Activated CD4-positive, CD25-positive, alpha-beta regulatory T cell treated with anti-CD3 and anti-CD28 coated beads, Interleukin-2, amount 50 U/mL, for 72 hours (primary cell): ENCODE measurements at regions not wholly inside any gene's neighbourhood (a gene's known extent, or its start where the extent isn't known, plus 50 kb on each side); places are given as distances from the start of the nearest gene placed in this dataset.
"Not testable (repeated sequence)": the region's sequence is repeated elsewhere in the genome, so short reads cannot be mapped to it uniquely, and the experiment has no call there.

Experiments used
- DNase-seq: peaks from one replicate; pipeline ENCODE4 v3.0.0; 2021

- DNase-seq: no peak
These were observed 80.8 kb downstream of the C21orf91 start for GRCh38 chr21:17738176-17738953.

- DNase-seq: no peak
These were observed 83.1 kb downstream of the C21orf91 start for GRCh38 chr21:17736072-17736471.

- DNase-seq: no peak
These were observed 85.9 kb downstream of the C21orf91 start for GRCh38 chr21:17733209-17733608.

- DNase-seq: no peak
These were observed 86.8 kb downstream of the C21orf91 start for GRCh38 chr21:17732306-17732705.

GRCh38 chr21:17731554-17731953 is 87.6 kb downstream of the C21orf91 start:
- DNase-seq: no peak

- no peak for DNase-seq
These were observed 88.4 kb downstream of the C21orf91 start for GRCh38 chr21:17730782-17731181.

GRCh38 chr21:17729455-17729854 is 89.7 kb downstream of the C21orf91 start:
- no peak for DNase-seq

GRCh38 chr21:17727361-17727760 is 91.8 kb downstream of the C21orf91 start:
- no peak for DNase-seq

GRCh38 chr21:17726047-17726829 is 92.9 kb downstream of the C21orf91 start:
- DNase-seq: no peak

- no peak for DNase-seq
These were observed 93.8 kb downstream of the C21orf91 start for GRCh38 chr21:17725339-17725738.

GRCh38 chr21:17712887-17713286 is 100.2 kb upstream of the BTG3 start:
- no peak for DNase-seq

GRCh38 chr21:17711896-17712295 is 99.2 kb upstream of the BTG3 start:
- no peak for DNase-seq

GRCh38 chr21:17709266-17709611 is 96.5 kb upstream of the BTG3 start:
- no peak for DNase-seq

- no peak for DNase-seq
These were observed 96.0 kb upstream of the BTG3 start for GRCh38 chr21:17708522-17709265.

GRCh38 chr21:17699524-17700189 is 87.0 kb upstream of the BTG3 start:
- no peak for DNase-seq

GRCh38 chr21:17697473-17697872 is 84.8 kb upstream of the BTG3 start:
- DNase-seq: no peak

GRCh38 chr21:17694416-17694815 is 81.7 kb upstream of the BTG3 start:
- not testable (repeated sequence) for DNase-seq

GRCh38 chr21:17693801-17694200 is 81.1 kb upstream of the BTG3 start:
- DNase-seq: no peak

GRCh38 chr21:17690078-17690494 is 77.4 kb upstream of the BTG3 start:
- DNase-seq: no peak

GRCh38 chr21:17688912-17689874 is 76.5 kb upstream of the BTG3 start:
- peak; percentile 58 for DNase-seq

GRCh38 chr21:17682924-17683323 is 70.2 kb upstream of the BTG3 start:
- DNase-seq: no peak
